Left lung (tissue), 4 donors: ENCODE measurements at regions not wholly inside any gene's neighbourhood (a gene's known extent, or its start where the extent isn't known, plus 50 kb on each side); places are given as distances from the start of the nearest gene placed in this dataset.
"Not testable (repeated sequence)": the region's sequence is repeated elsewhere in the genome, so short reads cannot be mapped to it uniquely, and the experiment has no call there.

ENCODE experiments used
- ATAC-seq: fragments of 200-7000 bp; cut with Tn5 transposase; one replicate; pipeline ENCODE4 v1.9.1; 2020; ENCODE audit warnings: moderate library complexity
- DNase-seq, 4 donors: peaks; one replicate each; pipeline ENCODE4 v3.0.0-alpha.2; 2013 to 2020
- H3K27ac ChIP-seq, 2 donors: fragments of 200-600 bp; sonication (generic) in 1 of 2; one replicate each; pipeline versions ENCODE4 v1.5.0 to v1.8.0; 2020 to 2021
- H3K27me3 ChIP-seq, 2 donors: fragments of 200-600 bp; sonication (generic) in 1 of 2; one replicate each; pipeline versions ENCODE4 v1.5.0 to v1.8.0; 2020 to 2021
- H3K36me3 ChIP-seq, 2 donors: fragments of 200-600 bp; sonication (generic) in 1 of 2; one replicate each; pipeline versions ENCODE4 v1.5.0 to v1.8.0; 2020 to 2021
- H3K4me1 ChIP-seq, 2 donors: fragments of 200-600 bp; one replicate each; pipeline ENCODE4 v1.8.0; 2021
- H3K4me3 ChIP-seq, 2 donors: fragments of 200-600 bp; sonication (generic) in 1 of 2; one replicate each; pipeline versions ENCODE4 v1.5.0 to v1.8.0; 2020 to 2021; ENCODE audit warnings: mild to moderate bottlenecking in 1 of 2
- H3K9me3 ChIP-seq, 2 donors: fragments of 200-600 bp; sonication (generic) in 1 of 2; one replicate each; pipeline versions ENCODE4 v1.5.0 to v1.8.0; 2020 to 2021
- intact Hi-C, 2 donors: fragments of 100-400 bp; cut with DNase I; formaldehyde crosslinking; loops; one replicate each; pipeline versions ENCODE4 v1.11.2 to v1.14.2; 2022
- TF ChIP-seq, protein P1 (sequence below), 2 donors: fragments of 200-600 bp; sonication (generic) in 1 of 2; IDR thresholded peaks; one replicate each; pipeline versions ENCODE4 v1.5.0 to v1.8.0; 2021; ENCODE audit warnings: antibody characterized with exemption in 2 of 2
- donor health status: DM: no; HTN: yes; CAD: no.
- donor health status: DM: no; HTN: no; CAD: no.

DNA sequence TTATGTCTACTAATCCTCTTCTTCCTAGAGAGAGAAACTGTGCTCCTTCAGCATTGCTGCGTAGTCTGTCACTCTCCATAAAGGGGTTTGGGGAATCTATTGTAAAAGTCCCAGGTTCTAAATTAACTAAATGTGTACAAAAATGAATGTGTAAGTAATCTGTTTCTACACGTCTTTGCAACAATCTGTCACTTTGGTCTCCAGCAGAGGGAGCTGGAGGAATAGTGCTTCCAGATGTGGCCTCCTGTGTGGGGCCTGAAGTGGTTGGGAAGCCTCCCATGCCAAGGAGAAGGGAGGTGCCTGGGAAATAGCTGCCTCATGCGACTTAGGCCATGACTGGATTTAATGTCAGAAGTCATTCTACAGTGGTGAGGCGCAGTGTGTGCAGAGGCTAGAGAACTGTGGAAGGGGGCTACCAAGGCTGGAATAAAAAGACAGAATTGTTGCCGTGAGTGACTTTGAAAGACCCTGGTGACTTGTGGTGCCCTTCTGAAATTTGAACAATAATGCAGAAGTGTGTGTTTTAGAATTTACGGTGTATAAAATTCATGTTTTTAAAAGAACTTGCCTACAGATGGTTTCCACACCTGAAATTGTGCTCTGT lies 54.5 kb upstream of the UXS1 start:
- DNase-seq, H3K4me3 ChIP-seq, H3K9me3 ChIP-seq, H3K4me1 ChIP-seq, H3K27ac ChIP-seq, H3K27me3 ChIP-seq, intact Hi-C loops, H3K36me3 ChIP-seq: not testable (repeated sequence)
- TF ChIP-seq, protein P1, sequence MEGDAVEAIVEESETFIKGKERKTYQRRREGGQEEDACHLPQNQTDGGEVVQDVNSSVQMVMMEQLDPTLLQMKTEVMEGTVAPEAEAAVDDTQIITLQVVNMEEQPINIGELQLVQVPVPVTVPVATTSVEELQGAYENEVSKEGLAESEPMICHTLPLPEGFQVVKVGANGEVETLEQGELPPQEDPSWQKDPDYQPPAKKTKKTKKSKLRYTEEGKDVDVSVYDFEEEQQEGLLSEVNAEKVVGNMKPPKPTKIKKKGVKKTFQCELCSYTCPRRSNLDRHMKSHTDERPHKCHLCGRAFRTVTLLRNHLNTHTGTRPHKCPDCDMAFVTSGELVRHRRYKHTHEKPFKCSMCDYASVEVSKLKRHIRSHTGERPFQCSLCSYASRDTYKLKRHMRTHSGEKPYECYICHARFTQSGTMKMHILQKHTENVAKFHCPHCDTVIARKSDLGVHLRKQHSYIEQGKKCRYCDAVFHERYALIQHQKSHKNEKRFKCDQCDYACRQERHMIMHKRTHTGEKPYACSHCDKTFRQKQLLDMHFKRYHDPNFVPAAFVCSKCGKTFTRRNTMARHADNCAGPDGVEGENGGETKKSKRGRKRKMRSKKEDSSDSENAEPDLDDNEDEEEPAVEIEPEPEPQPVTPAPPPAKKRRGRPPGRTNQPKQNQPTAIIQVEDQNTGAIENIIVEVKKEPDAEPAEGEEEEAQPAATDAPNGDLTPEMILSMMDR (IDR thresholded peaks at IDR 0.05): peak in 1 of 2 donors; percentile 8
- ATAC-seq: peak; percentile 96
